GM18907 (cell line): ENCODE measurements at regions not wholly inside any gene's neighbourhood (a gene's known extent, or its start where the extent isn't known, plus 50 kb on each side); places are given as distances from the start of the nearest gene placed in this dataset.
"Not testable (repeated sequence)": the region's sequence is repeated elsewhere in the genome, so short reads cannot be mapped to it uniquely, and the experiment has no call there.

Source experiments
- ATAC-seq: cut with Tn5 transposase; IDR thresholded peaks from one replicate; pipeline ENCODE4 v1.9.1; 2021; ENCODE audit warnings: mild to moderate bottlenecking, moderate library complexity; ENCODE audit not compliant: unreplicated experiment

DNA sequence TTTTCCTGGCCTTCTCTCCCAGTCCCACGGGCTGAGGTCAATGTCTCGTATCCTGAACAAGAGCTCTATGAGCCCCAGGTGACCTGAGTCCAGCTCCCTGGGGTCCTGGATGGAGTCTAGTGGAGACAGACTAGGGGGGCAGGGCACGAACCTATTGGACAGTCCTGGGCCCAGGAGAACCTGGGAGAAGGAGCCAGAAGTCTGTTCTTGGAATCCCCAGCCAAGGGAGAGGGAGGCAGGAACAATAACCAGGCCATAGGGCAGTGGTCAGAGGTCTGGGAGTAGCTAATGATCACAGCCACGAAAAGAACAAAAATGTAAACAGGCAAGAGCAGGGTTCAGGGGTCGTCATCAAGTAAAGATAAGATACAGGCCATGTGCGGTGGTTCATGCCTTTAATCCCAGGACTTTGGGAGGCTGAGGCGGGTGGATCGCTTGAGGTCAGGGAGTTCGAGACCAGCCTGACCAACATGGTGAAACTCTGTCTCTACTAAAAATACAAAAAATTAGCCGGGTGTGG is 60.8 kb downstream of the COPRS start:
- ATAC-seq, result no peak

DNA sequence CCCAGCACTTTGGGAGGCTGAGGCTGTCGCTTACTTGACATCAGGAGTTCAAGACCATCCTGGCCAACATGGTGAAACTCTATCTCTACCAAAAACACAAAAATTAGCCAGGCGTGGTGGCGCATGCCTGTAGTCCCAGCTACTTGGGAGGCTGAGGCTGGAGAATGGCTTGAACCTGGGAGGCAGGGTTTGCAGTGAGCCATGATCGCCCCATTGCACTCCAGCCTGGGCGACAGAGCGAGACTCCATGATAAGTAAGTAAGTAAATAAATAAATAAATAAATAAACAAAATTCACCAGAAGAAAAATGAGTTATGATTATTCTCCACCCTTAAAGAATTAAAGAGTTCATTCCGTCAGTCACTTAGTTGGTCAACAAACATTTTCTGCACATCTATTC is 63.1 kb downstream of the COPRS start:
- not testable (repeated sequence) for ATAC-seq

DNA sequence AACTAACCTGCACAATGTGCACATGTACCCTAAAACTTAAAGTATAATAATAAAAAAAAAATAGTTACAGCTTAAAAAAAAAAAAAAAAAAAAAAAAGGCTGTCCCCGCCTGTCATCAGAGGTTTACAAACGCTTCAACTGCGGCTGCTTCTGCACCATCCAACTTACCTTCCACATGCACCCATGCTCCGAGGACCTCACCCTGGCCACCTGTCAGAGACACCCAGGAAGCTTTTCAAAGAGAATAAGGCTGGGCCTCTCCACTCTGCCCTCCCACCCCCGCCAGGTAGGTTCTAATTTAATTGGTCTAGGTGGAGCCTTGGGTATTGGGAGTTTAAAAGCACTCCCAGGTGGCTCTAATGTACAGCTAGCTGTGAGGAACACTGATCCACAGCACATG is 64.9 kb downstream of the COPRS start:
- ATAC-seq, result no peak

DNA sequence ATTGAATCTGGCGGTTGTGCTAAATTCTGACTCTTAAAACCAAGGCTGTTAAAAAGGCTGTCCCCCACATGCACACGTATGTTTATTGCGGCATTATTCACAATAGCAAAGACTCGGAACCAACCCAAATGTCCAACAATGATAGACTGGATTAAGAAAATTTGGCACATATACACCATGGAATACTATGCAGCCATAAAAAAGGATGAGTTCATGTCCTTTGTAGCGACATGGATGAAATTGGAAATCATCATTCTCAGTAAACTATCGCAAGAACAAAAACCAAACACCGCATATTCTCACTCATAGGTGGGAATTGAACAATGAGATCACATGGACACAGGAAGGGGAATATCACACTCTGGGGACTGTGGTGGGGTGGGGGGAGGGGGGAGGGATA is 65.4 kb downstream of the COPRS start:
- ATAC-seq, result not testable (repeated sequence)

DNA sequence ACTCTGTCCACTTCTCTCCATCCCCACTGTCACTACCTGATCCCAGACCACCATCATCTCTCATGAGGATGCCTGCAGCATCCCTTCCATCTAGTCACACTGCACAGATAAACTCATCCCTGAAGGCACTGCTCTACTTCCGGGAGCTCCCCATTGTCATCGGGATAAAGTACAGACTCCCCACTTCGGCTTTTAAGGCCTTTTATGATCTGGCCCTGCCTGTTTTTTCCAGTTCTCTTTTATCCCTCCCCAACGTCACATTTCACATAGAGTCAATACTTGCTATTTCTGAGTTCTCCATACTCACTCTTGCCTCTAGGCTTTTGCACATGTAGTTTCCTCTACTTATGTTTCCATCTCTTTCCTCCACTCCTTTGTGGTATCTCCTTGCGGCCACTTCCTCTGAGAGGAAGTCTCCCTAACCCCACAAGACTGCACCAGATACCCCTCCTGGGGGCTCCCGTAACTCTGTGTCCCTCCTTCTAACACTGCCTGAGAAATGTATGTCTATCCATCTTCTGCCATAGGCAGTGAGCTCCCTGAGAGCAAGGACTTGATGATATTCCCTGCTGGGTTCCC is 66.9 kb downstream of the COPRS start:
- ATAC-seq, result no peak

DNA sequence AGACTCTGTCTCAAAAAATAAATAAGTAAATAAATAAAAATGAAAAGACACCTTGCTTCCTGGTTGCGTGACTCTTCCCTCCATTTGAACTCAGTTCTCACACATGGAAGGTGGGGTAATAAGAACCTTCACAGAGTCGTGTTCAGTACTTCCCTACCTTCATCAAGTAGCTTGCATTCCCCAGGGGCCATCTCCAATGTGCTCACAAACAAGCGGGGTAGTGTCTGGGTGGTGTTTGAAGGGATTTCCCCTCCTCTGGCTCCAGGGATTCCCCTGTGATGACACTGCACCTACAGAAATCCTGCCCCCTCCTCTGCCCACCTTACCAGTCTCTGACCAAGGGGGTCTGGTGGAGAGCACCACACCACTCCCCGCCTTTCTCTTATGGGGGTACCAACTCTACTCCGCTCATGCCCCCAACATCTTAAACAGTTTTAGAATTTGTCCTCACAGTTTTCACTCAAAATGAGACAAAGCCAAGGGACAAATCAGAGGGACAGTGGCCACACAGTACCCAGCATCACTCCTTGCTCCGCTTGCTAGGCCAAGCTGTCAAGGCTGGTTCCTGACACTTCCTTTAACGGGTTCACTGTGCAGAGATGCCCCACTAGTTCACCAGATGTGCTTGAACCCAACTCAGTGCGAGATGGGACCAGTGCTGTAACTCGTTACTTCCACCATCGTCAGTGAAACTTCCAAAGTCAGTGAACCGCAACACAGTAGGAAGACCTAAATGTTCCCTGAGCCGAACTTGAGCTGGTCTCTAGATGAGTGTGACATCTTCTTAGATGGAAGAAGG is 69.1 kb downstream of the COPRS start:
- ATAC-seq, result no peak

DNA sequence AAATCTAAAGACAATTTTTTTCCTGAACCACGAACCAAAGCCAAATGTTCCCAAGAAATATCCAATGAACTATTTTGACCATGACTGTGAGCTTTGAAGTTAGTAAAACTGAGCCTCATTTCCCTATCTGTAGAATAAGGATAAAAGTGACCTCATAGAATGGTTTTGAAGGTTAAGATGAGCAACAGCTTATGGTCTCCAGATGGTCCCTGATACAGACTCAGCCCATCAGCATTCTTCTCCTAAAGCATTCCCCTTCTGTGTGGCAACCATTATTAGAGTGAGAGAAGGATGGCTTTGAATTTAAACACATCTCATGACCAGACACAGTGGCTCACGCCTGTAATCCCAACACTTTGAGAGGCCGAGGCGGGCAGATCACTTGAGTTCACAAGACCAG is 70.1 kb downstream of the COPRS start:
- ATAC-seq, result no peak

DNA sequence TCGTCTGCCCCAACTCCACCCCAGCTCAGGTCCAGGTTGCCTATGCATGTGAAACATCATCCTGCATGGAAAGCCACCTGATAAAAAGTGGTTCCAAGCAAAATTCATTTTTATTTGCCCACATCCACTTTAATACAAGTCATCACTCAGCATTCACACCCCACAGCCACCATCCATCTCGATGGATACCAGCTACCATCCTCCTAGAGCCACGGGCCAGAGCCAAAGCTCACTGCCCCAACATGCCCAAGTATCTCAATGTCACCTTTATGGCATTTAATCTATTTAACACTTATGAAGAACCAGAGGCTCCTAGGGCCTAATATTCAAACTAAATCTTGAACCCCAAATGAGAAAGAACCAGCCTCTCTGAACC is 70.5 kb downstream of the COPRS start:
- ATAC-seq, result no peak

DNA sequence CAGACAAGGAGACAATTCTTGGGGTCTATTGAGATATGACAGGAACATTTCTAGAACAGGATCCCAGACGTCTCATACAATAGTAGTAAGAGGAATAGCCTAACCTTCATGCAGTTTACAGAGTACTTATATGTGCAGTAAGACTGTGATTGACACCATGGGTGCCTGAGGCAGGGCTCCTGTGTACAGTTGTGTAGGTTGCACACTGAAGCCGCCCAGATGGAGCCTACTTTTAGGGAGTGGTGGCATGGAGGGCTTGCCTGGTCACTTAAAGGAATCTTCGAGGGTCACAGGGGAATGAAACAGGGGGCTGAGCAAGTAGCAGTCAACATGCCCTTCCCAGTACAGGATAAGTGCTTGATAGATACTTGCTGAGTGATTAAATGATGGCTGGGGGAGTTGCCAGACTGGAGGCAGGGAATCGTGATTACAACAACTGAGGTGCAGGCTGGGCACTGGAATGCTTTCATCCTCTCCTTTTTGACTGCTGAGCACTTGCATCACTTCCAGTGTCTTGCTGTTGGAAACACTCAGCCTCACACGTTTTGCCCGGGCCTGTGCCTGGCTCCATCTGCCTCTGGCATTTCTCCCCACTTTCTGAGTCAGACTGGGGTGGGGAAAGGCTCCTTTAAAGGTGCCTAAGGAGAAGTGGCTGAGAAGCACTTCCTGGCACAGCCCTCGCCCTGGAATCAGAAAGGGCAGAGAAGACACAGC is 71.0 kb downstream of the COPRS start:
- ATAC-seq, result no peak

DNA sequence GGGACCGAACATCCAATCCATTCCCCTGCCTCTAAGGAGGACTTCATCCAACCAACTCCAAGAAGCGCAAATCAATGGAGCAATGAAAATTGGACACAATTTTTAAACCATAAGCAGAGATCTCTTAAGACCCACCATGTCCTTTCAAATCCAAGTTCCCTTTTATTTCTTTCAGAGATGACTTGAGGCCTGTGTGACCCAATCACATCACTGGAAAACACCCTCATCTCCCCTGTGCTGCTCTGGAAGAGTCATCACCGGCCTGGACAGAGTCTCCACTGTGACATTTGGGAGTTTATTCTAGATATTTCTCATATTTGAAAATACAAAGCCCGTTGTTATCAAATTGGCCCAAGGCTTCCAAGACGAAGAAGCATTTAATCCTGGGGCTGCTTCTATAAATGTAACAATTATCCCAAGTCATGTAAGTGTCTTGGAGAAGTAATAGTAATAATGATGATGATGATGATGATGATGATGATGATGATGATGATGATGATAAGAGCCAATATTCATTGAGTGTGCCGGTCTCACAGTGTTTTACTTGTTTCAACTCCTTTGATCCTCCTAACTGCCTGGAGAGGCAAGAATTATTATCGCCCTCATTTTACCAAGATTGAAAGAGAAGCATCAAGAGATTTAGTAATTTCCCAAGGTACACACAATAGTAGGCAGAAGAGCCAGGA is 72.1 kb downstream of the COPRS start:
- no peak for ATAC-seq

DNA sequence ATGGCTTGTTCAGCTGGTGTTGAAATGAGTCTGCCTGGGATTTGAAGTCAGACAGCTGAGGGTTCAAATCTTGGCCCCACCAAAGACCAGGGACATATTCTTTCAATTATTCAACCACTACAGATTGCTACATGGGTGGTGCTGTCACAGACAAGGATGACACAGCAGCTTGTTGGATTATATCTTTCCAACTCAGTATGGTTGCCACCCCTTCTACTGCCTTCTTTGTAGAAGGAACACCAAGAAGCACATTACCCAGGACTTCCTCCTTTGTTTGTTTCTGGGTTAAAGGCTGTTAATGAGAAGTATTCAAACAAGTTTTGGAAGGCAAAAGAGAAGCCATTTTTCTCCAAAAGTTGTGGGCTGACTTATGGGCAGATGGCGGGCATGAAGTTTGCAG is 78.6 kb downstream of the COPRS start:
- ATAC-seq, result no peak

DNA sequence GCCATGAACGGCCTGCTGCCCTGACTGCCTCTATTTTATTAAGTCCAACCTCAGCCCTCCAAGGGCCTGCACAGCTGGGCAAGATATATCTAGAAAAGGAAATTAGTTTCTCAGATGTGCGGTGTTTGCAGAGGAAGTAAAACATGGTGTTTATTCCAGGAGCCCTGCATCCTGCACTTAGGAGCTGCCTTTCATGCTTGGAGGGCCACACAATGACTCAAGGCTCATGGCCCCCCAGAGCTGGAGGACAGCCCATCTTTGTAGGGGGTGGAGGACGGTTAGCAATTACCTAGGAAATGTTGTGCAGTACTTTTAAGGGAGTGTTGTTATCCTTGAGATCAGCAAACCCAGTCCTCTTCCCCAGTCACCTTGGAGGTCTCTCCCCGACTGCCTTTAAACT is 80.5 kb downstream of the COPRS start:
- ATAC-seq, result no peak

DNA sequence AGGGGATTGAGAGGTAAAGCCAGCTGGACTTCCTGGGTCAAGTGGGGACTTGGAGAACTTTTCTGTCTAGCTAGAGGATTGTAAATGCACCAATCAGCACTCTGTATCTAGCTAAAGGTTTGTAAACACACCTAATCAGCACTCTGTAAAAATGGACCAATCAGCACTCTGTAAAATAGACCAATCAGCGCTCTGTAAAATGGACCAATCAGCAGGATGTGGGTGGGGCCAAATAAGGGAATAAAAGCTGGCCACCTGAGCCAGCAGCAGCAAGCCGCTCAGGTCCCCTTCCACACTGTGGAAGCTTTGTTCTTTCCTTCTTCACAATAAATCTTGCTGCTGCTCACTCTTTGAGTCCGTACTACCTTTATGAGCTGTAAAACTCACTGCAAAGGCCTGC is 87.7 kb downstream of the COPRS start:
- not testable (repeated sequence) for ATAC-seq

DNA sequence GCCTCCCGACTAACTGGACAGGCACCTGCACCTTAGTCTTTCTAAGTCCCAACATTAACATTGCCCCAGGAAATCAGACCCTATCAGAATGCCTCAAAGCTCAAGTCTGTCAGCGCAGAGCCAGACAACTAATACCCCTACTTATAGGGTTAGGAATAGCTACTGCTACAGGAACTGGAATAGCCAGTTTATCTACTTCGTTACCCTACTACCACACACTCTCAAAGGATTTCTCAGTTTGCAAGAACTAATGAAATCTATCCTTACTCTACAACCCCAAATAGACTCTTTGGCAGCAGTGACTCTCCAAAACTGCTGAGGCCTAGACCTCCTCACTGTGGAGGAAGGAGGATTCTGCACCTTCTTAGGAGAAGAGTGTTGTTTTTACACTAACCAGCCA is 88.5 kb downstream of the COPRS start:
- not testable (repeated sequence) for ATAC-seq

DNA sequence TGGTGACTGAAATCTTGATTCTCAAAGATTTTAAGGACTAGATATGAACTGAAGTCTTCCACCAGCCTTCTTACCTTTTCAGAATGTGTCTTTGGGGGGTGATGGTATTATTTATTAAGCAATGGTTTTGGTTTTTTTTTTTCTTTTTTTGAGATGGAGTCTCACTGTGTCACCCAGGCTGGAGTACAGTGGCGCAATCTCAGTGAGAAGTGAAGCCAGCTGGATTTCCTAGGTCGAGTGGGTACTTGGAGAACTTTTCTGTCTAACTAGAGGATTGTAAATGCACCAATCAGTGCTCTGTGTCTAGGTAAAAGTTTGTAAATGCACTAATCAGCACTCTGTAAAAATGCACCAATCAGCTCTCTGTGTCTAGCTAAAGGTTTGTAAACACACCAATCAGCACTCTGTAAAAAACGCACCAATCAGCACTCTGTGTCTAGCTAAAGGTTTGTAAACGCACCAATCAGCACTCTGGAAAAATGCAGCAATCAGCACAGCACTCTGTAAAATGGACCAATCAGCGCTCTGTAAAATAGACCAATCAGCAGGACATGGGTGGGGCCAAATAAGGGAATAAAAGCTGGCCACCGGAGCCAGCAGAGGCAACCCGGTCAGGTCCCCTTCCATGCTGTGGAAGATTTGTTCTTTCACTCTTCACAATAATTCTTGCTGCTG is 97.1 kb downstream of the COPRS start:
- ATAC-seq, result not testable (repeated sequence)

DNA sequence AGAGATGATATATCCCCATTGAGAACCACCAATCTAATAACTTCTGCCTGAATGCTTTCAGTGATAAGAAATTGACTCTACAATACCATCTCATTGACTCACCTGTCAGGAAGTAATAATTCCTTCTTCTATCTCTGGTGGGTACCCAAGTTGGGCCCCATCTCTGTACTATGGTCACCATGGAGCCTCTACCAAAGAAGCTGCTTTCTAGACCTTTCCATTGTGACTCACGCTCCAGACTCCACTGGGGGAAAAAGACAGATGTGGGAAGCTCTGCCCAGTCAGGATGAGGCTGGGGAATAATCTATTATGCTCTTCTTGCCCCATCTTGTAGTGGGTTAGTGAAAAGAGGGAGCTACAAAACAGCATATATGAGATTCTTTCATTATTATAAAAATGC is 100.4 kb downstream of the COPRS start:
- no peak for ATAC-seq

DNA sequence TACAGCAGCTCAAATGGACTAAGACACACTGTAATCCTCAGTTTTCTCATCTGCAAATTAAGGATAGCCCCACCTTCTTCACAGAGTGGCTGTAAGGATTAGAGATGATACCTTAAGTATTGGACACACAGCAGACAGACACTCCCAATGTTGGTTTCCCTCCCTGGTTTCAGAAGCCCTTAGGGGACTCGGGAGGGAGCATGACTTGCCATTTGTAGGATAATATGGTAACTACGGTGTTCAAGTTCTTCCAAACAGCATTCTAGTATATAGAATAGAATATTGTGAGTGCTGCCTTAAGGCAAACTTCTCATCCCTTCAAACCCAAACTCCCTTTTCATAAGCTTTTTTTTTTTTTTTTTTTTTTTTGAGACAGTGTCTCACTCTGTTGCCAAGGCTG is 101.9 kb downstream of the COPRS start:
- ATAC-seq, result no peak

DNA sequence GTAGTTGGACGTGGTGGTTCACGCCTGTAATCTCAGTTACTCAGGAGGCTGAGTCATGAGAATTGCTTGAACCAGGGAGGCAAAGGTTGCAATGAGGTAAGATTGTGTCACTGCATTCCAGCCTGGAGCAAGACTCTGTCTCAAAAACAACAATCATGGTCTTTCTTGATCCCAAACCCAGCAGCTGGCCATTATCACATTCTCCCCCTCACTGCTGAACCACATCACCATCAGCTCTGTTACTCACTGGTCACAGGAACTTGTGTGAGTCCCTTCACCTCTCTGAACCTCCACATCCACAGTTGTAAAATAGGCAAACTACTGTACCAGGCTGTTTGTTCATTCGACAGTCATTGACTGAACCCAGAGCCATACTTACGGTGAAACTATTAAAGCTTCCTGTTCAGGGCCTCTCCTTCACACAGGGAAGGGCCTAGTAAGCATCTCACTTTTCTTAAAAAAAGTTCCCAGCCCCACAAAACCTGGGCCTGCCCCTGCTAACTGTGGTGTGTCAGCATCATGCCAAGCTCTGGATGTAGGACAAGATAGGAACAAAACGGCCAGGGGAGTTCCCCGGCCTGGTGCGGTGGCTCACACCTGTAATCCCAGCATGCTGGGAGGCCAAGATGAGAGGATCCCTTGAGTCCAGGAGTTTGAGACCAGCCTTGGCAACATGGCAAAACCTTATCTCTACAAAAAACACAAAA is 104.7 kb downstream of the COPRS start:
- ATAC-seq, result no peak

DNA sequence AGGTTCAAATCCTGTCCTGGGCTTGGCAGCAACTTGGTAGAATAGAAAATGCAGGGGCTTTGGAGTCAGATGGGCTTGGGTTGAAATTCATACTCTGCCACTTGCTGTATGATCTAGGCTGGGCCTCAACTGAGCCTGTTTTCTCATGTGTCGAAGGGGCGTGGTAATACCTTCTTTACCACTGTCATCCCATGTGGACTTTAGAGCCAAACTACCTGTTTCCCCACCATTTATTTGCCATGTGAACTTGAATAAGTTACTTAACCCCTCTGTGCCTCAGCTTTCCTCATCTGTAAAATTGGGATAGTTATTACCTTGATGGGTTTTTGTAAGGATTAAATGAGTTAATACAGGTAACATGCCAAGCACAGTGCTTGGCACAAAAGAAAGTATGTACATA is 106.0 kb downstream of the COPRS start:
- ATAC-seq, result no peak

DNA sequence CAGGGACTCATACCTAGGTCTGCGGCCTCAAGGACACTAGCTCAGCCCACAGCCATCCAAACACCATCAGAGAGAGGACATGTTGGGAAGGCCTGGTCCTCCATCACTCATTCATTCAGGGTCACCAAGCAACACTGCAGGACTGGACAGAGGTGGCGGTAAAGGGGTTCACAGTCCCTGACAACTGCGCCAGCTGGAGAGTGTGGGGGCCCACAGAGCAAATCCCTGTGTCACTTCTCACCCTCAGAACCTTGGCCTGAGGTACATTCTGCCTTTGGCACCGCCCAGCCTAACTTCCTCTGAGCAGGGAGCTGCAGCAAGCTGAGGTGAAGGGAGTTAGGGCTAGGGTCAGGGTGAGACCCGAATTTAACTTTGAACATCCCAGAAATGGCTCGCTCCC is 106.5 kb downstream of the COPRS start:
- no peak for ATAC-seq
